ENCODE measurements at regions not wholly inside any gene's neighbourhood (a gene's known extent, or its start where the extent isn't known, plus 50 kb on each side); places are given as distances from the start of the nearest gene placed in this dataset.

GRCh38 chr9:100959226-100959625 lies 69.3 kb upstream of the PLPPR1 start:
- no peak for DNase-seq (ENCODE audit: low read depth in 2 of 2)
